HEK293T (cell line): ENCODE measurements at regions not wholly inside any gene's neighbourhood (a gene's known extent, or its start where the extent isn't known, plus 50 kb on each side); places are given as distances from the start of the nearest gene placed in this dataset.
"Not testable (repeated sequence)": the region's sequence is repeated elsewhere in the genome, so short reads cannot be mapped to it uniquely, and the experiment has no call there.

Source experiments
- BHLHE40 ChIP-seq: fragments of 450-650 bp; IDR thresholded peaks from 2 replicates; pipeline ENCODE4 v1.6.1; 2016; ENCODE audit warnings: mild to moderate bottlenecking, moderate library complexity, borderline replicate concordance
- FOXK2 ChIP-seq: fragments of 450-650 bp; IDR thresholded peaks from 2 replicates; pipeline ENCODE4 v1.6.1; 2016; ENCODE audit warnings: mild to moderate bottlenecking
- FOXM1 ChIP-seq: fragments of 450-650 bp; IDR thresholded peaks from 2 replicates; pipeline ENCODE4 v1.6.1; 2017; ENCODE audit warnings: mild to moderate bottlenecking, borderline replicate concordance
- SP1 ChIP-seq: fragments of 450-650 bp; IDR thresholded peaks from 2 replicates; pipeline ENCODE4 v1.6.1; 2017

DNA sequence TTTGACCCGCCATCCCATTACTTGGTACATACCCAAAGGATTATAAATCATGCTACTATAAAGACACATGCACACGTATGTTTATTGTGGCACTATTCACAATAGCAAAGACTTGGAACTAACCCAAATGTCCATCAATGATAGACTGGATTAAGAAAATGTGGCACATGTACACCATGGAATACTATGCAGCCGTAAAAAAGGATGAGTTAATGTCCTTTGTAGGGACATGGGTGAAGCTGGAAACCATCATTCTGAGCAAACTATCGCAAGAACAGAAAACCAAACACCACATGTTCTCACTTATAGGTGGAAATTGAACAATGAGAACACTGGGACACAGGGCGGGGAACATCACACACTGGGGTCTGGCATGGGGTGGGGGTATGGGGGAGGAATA lies 57.1 kb upstream of the GMDS start:
- not testable (repeated sequence) for TF ChIP-seq FOXK2, FOXM1, SP1, BHLHE40
